Liver (tissue), 3 donors: ENCODE measurements at regions not wholly inside any gene's neighbourhood (a gene's known extent, or its start where the extent isn't known, plus 50 kb on each side); places are given as distances from the start of the nearest gene placed in this dataset.

Experiments used
- CTCF ChIP-seq: fragments of 150-350 bp; IDR thresholded peaks from 2 replicates; pipeline ENCODE4 v1.5.1; 2017; ENCODE audit warnings: improper control_type of control experiment, low read depth, low read length; ENCODE audit not compliant: missing input control
- EGR1 ChIP-seq, 2 donors: IDR thresholded peaks; 2 replicates each; pipeline ENCODE4 v1.6.1; 2016 to 2018; ENCODE audit warnings: antibody characterized with exemption in 2 of 2, low read depth in 2 of 2
- JUND ChIP-seq, 2 donors: IDR thresholded peaks; 2 replicates each; pipeline ENCODE4 v1.6.1; 2016; ENCODE audit warnings: antibody characterized with exemption in 2 of 2
- RAD21 ChIP-seq, 2 donors: IDR thresholded peaks; 2 replicates each; pipeline ENCODE4 v1.6.1; 2016; ENCODE audit warnings: antibody characterized with exemption in 2 of 2, mild to moderate bottlenecking in 2 of 2
- REST ChIP-seq: IDR thresholded peaks from 2 replicates; pipeline ENCODE4 v1.6.1; 2016; ENCODE audit warnings: antibody characterized with exemption, mild to moderate bottlenecking
- SP1 ChIP-seq: IDR thresholded peaks from 2 replicates; pipeline ENCODE4 v1.6.1; 2018; ENCODE audit warnings: antibody characterized with exemption, mild to moderate bottlenecking
- TAF1 ChIP-seq: conservative IDR thresholded peaks from 2 replicates; pipeline ENCODE4 v1.6.1; 2016; ENCODE audit warnings: antibody characterized with exemption, mild to moderate bottlenecking
- YY1 ChIP-seq: IDR thresholded peaks from 2 replicates; pipeline ENCODE4 v1.6.1; 2016; ENCODE audit warnings: antibody characterized with exemption, mild to moderate bottlenecking
- donor health status: healthy.
- donor health status: healthy.

- TF ChIP-seq REST (no peak), TAF1 (no peak), YY1 (no peak), CTCF (no peak), SP1 (no peak), JUND (IDR thresholded peaks at IDR 0.05) (no peak), RAD21 (IDR thresholded peaks at IDR 0.05) (no peak), EGR1 (IDR thresholded peaks at IDR 0.05; ENCODE audit: low read depth in 2 of 2) (no peak)
Measured at GRCh38 chr4:43932448-43932847, 516.2 kb downstream of the KCTD8 start.
